ENCODE measurements at regions not wholly inside any gene's neighbourhood (a gene's known extent, or its start where the extent isn't known, plus 50 kb on each side); places are given as distances from the start of the nearest gene placed in this dataset.

DNA sequence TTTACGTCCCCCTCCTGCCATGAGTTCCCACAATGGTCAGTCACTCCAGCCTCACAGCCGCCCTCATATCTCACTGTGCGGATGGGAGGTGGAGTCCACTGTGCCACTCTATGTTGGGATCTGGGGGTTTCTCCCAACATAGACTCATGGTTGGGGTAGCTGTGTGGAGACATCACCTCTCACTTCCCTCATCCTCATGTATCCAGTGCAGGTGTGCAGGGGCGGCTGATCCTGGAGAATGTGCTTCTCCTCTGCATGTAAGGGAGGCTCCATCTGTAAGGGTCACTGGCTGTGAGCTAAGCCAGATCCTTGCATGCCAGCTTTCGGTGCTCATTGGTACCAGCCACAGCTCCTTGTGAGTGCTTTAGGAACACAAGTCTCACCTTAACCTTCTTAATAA, 400.8 kb downstream of the CDH26 start:
- no peaks in the 10 kb centered on the region for H3F3A ChIP-seq (ENCODE audit: insufficient read depth, low read length)
- no peaks in the 10 kb centered on the region for H3K9me3 ChIP-seq (replicated peaks; ENCODE audit: insufficient read depth, low read length)
- no peaks in the 10 kb centered on the region for H4K20me1 ChIP-seq (ENCODE audit: insufficient read depth, low read length)
- no peaks in the 10 kb centered on the region for H3K27me3 ChIP-seq (replicated peaks; ENCODE audit: insufficient read depth, low read length)
- H3K36me3 ChIP-seq (replicated peaks; ENCODE audit: insufficient read depth, low read length), result no peaks in the 10 kb centered on the region
- H3K4me3 ChIP-seq (ENCODE audit: low read length), result no peak overlapping the region
- no peak overlapping the region for H3K4me2 ChIP-seq (ENCODE audit: low read depth, low read length)
- H3K79me2 ChIP-seq (ENCODE audit: low read length), result no peaks in the 10 kb centered on the region
- H3K9me2 ChIP-seq (replicated peaks; ENCODE audit: insufficient read depth, low read length), result no peaks in the 10 kb centered on the region
- no peak for DNase-seq
- no peak overlapping the region for H3K9ac ChIP-seq (ENCODE audit: low read length)
- no peak overlapping the region for H3K27ac ChIP-seq (ENCODE audit: low read length)
- TF ChIP-seq EZH2 (optimal IDR thresholded peaks at IDR 0.05; ENCODE audit: low read depth, low read length) (no peak), CTCF (IDR thresholded peaks at IDR 0.05; ENCODE audit: low read length) (no peak), EZH2phosphoT487 (IDR thresholded peaks at IDR 0.05; ENCODE audit: low read length) (no peak)
- H2AFZ ChIP-seq (ENCODE audit: low read length), result no peak overlapping the region
- H3K4me1 ChIP-seq (ENCODE audit: low read length), result no peaks in the 10 kb centered on the region

- Histone ChIP-seq H3K4me3 (ENCODE audit: low read length) (no peak overlapping the region), H3K9me3 (replicated peaks; ENCODE audit: insufficient read depth, low read length) (no peaks in the 10 kb centered on the region), H3K27ac (ENCODE audit: low read length) (no peak overlapping the region), H4K20me1 (ENCODE audit: insufficient read depth, low read length) (no peaks in the 10 kb centered on the region), H3F3A (ENCODE audit: insufficient read depth, low read length) (no peaks in the 10 kb centered on the region), H3K9me2 (replicated peaks; ENCODE audit: insufficient read depth, low read length) (no peaks in the 10 kb centered on the region), H3K36me3 (replicated peaks; ENCODE audit: insufficient read depth, low read length) (no peaks in the 10 kb centered on the region), H2AFZ (ENCODE audit: low read length) (no peak overlapping the region), H3K4me2 (ENCODE audit: low read depth, low read length) (no peak overlapping the region), H3K9ac (ENCODE audit: low read length) (no peak overlapping the region), H3K27me3 (replicated peaks; ENCODE audit: insufficient read depth, low read length) (no peaks in the 10 kb centered on the region), H3K79me2 (ENCODE audit: low read length) (no peaks in the 10 kb centered on the region), H3K4me1 (ENCODE audit: low read length) (no peaks in the 10 kb centered on the region)
- DNase-seq, result no peak
- no peak for TF ChIP-seq EZH2phosphoT487 (IDR thresholded peaks at IDR 0.05; ENCODE audit: low read length)
These were observed 403.7 kb downstream of the CDH26 start for GRCh38 chr20:60361761-60362395.

GRCh38 chr20:60362531-60362930, 404.3 kb downstream of the CDH26 start:
- no peaks in the 10 kb centered on the region for H4K20me1 ChIP-seq (ENCODE audit: insufficient read depth, low read length)
- H3K4me2 ChIP-seq (ENCODE audit: low read depth, low read length), result no peak overlapping the region
- H3K4me1 ChIP-seq (ENCODE audit: low read length), result no peaks in the 10 kb centered on the region
- no peak for DNase-seq
- H3K27ac ChIP-seq (ENCODE audit: low read length), result no peak overlapping the region
- H3K9me3 ChIP-seq (replicated peaks; ENCODE audit: insufficient read depth, low read length), result no peaks in the 10 kb centered on the region
- no peaks in the 10 kb centered on the region for H3K27me3 ChIP-seq (replicated peaks; ENCODE audit: insufficient read depth, low read length)
- H3K4me3 ChIP-seq (ENCODE audit: low read length), result no peak overlapping the region
- TF ChIP-seq EZH2phosphoT487 (IDR thresholded peaks at IDR 0.05; ENCODE audit: low read length), result no peak
- TF ChIP-seq CTCF (IDR thresholded peaks at IDR 0.05; ENCODE audit: low read length), result no peak
- no peak for TF ChIP-seq EZH2 (optimal IDR thresholded peaks at IDR 0.05; ENCODE audit: low read depth, low read length)
- no peak overlapping the region for H2AFZ ChIP-seq (ENCODE audit: low read length)
- H3F3A ChIP-seq (ENCODE audit: insufficient read depth, low read length), result no peaks in the 10 kb centered on the region
- H3K9me2 ChIP-seq (replicated peaks; ENCODE audit: insufficient read depth, low read length), result no peaks in the 10 kb centered on the region
- H3K9ac ChIP-seq (ENCODE audit: low read length), result no peak overlapping the region
- H3K36me3 ChIP-seq (replicated peaks; ENCODE audit: insufficient read depth, low read length), result no peaks in the 10 kb centered on the region
- no peaks in the 10 kb centered on the region for H3K79me2 ChIP-seq (ENCODE audit: low read length)

DNA sequence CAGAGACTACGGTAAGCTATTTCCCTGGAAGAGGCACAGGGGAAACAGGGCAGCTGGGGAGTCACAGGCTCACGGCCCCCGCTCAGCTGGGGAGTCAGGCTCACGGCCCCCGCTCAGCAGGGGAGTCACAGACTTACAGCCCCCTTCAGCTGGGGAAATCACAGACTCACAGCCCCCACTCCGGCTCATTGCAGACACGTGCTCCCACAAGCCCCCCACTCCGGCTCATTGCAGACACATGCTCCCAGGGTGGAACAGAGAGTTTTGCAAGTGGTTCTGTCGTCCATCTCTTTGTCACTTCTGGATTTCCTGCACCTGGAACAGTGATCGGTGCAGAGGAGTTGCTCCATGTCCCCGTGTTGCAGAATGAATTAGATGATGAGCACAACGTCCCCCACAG, 405.5 kb downstream of the CDH26 start:
- H3K27me3 ChIP-seq (replicated peaks; ENCODE audit: insufficient read depth, low read length), result no peaks in the 10 kb centered on the region
- H2AFZ ChIP-seq (ENCODE audit: low read length), result no peak overlapping the region

More for the DNA sequence above, 405.5 kb downstream of the CDH26 start:
- H3K36me3 ChIP-seq (replicated peaks; ENCODE audit: insufficient read depth, low read length), result no peaks in the 10 kb centered on the region
- H3F3A ChIP-seq (ENCODE audit: insufficient read depth, low read length), result no peaks in the 10 kb centered on the region
- no peaks in the 10 kb centered on the region for H4K20me1 ChIP-seq (ENCODE audit: insufficient read depth, low read length)
- H3K79me2 ChIP-seq (ENCODE audit: low read length), result no peaks in the 10 kb centered on the region
- TF ChIP-seq EZH2 (optimal IDR thresholded peaks at IDR 0.05; ENCODE audit: low read depth, low read length), result no peak
- no peak for TF ChIP-seq CTCF (IDR thresholded peaks at IDR 0.05; ENCODE audit: low read length)
- no peak for TF ChIP-seq EZH2phosphoT487 (IDR thresholded peaks at IDR 0.05; ENCODE audit: low read length)
- no peak for DNase-seq
- no peaks in the 10 kb centered on the region for H3K9me2 ChIP-seq (replicated peaks; ENCODE audit: insufficient read depth, low read length)
- H3K9ac ChIP-seq (ENCODE audit: low read length), result no peak overlapping the region
- H3K4me2 ChIP-seq (ENCODE audit: low read depth, low read length), result no peak overlapping the region
- H3K9me3 ChIP-seq (replicated peaks; ENCODE audit: insufficient read depth, low read length), result no peaks in the 10 kb centered on the region
- H3K4me3 ChIP-seq (ENCODE audit: low read length), result no peak overlapping the region
- no peak overlapping the region for H3K27ac ChIP-seq (ENCODE audit: low read length)
- H3K4me1 ChIP-seq (ENCODE audit: low read length), result no peaks in the 10 kb centered on the region
